ENCODE measurements at regions not wholly inside any gene's neighbourhood (a gene's known extent, or its start where the extent isn't known, plus 50 kb on each side); places are given as distances from the start of the nearest gene placed in this dataset.

DNA sequence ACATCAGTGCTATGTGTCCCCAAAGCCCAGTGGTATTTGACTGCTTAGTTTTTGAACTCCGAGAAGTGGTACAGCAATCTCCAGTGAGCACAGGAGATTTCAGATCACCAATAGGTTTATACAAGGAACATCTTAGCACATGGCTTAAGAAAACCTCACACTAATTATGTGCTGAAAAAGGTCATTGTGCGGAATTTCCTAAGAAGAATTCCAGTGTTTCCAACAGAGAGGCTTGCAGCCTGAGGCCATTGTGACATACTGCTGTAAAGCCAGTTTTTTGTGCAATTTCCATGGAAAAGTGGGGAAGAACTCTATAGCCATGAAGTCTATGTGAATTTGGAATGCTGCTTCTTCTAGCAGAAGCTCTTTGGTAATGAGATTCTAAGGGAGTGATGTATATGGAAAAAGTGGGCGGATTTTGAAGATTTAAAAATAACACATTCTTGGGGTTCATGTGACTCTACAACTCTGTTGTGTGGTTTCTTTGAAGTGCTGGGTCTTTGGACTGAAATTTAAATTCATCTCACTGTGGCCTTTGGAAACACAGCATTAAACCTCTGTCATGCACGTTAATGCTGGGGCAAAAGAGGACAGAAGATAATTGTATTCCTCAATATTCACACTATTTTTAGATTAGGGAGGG lies 110.5 kb upstream of the CD180 start:
- H3K4me1 Mint-ChIP-seq (ENCODE audit: low read depth): peaks cover 57% of the 10 kb centered on the region
- TF ChIP-seq CTCF (IDR thresholded peaks at IDR 0.05): no peak
- H3K4me3 Mint-ChIP-seq: no peak overlapping the region
- no peaks in the 10 kb centered on the region for H3K36me3 Mint-ChIP-seq (ENCODE audit: low read depth)
- H3K27me3 Mint-ChIP-seq (ENCODE audit: insufficient read depth): no peaks in the 10 kb centered on the region
- no peaks in the 10 kb centered on the region for H3K9me3 Mint-ChIP-seq
- peak; percentile 12 for DNase-seq
- H3K27ac Mint-ChIP-seq: peak overlapping the region; percentile 85

- 0 out of 2 replicates have a peak, but pooled peaks have one; percentile 7 for TF ChIP-seq CTCF (IDR thresholded peaks at IDR 0.05)
- peaks cover 66% of the 10 kb centered on the region for H3K4me1 Mint-ChIP-seq (ENCODE audit: low read depth)
- H3K9me3 Mint-ChIP-seq: no peaks in the 10 kb centered on the region
- H3K27me3 Mint-ChIP-seq (ENCODE audit: insufficient read depth): no peaks in the 10 kb centered on the region
- 0 out of 2 replicates have a peak overlapping the region, but pooled peaks have one; percentile 4 for H3K4me3 Mint-ChIP-seq
- H3K27ac Mint-ChIP-seq: peak overlapping the region; percentile 85
- no peaks in the 10 kb centered on the region for H3K36me3 Mint-ChIP-seq (ENCODE audit: low read depth)
- DNase-seq: no peak
Measured at GRCh38 chr5:67305913-67306710, 109.5 kb upstream of the CD180 start.

DNA sequence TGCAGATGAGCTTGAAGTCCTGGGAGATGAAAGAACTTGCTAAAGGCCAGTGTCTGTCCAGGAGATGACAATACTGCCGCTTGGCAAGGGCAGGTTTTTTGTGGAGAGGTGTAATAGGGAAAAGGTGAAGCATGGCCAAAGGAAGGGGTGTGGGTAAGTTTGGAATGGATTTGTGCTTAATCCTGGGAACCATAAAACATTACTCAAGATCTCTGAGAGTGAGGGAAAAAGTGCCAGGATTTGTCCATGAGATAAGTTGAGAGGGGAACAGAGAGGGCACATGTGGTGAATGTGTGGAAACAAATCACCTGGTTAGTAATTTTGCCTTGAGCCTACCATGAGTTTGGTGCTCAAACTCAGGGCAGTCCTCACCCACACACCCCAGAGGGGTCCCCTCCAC lies 108.8 kb upstream of the CD180 start:
- Mint-ChIP-seq H3K27ac (peak overlapping the region; percentile 85), H3K4me1 (ENCODE audit: low read depth) (peaks cover 73% of the 10 kb centered on the region), H3K9me3 (no peaks in the 10 kb centered on the region), H3K27me3 (ENCODE audit: insufficient read depth) (no peaks in the 10 kb centered on the region), H3K4me3 (peak overlapping the region; percentile 14), H3K36me3 (ENCODE audit: low read depth) (no peaks in the 10 kb centered on the region)
- no peak for DNase-seq
- TF ChIP-seq CTCF (IDR thresholded peaks at IDR 0.05): no peak

GRCh38 chr5:67303356-67303755 lies 106.8 kb upstream of the CD180 start:
- TF ChIP-seq CTCF (IDR thresholded peaks at IDR 0.05): no peak
- H3K4me3 Mint-ChIP-seq: peak overlapping the region; percentile 57
- H3K36me3 Mint-ChIP-seq (ENCODE audit: low read depth): no peaks in the 10 kb centered on the region
- H3K27ac Mint-ChIP-seq: peak overlapping the region; percentile 85
- DNase-seq: peak; percentile 49
- peaks cover 87% of the 10 kb centered on the region for H3K4me1 Mint-ChIP-seq (ENCODE audit: low read depth)
- H3K9me3 Mint-ChIP-seq: no peaks in the 10 kb centered on the region
- H3K27me3 Mint-ChIP-seq (ENCODE audit: insufficient read depth): no peaks in the 10 kb centered on the region

DNA sequence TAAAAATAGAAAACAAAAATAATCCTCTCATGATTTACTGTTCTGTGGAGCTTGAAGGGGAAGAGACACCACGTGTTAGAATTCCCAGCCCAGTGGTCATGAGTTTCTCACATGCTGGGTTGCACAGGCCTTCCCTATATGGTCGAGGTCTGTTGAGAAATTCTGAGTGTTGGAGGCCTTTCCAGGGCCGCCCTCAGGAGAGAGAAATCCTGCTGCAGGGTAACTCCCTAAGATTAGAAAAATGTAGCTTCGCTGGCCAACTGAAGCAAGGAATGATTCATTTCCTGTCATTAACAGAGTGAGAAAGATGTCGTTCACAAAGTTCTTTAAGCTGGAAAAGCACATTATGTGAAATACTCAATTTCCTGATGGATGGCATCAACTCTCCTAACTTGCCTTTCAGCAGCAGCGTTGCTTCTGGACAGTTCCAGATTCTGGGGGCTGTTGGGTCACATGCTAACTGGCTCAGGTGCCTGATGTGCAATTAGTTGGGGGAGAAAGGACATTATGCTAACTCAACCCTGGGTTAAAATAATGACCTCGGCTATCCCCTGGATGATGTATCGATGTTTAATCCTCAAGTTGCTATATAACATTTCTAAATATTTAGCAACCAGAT lies 104.8 kb upstream of the CD180 start:
- Mint-ChIP-seq H3K27ac (peak overlapping the region; percentile 77), H3K9me3 (no peaks in the 10 kb centered on the region), H3K36me3 (ENCODE audit: low read depth) (no peaks in the 10 kb centered on the region), H3K4me3 (0 out of 2 replicates have a peak overlapping the region, but pooled peaks have one; percentile 36), H3K4me1 (ENCODE audit: low read depth) (peaks cover 71% of the 10 kb centered on the region), H3K27me3 (ENCODE audit: insufficient read depth) (no peaks in the 10 kb centered on the region)
- no peak for TF ChIP-seq CTCF (IDR thresholded peaks at IDR 0.05)
- DNase-seq: peak; percentile 82

Data from HFFc6 (cell line).